H1 (cell line): ENCODE measurements at regions not wholly inside any gene's neighbourhood (a gene's known extent, or its start where the extent isn't known, plus 50 kb on each side); places are given as distances from the start of the nearest gene placed in this dataset.
A peak's percentile ranks its signal among the peaks of the same experiment; 100 is the strongest.

Experiments
- CTCF ChIA-PET: fragments of 300-600 bp; sonication (Branson Sonifier 250); formaldehyde crosslinking; loops from one replicate; lab custom pipeline; 2021; ENCODE audit not compliant: partially characterized antibody; lab: Charles Lee
- POLR2A ChIA-PET: fragments of 300-600 bp; sonication (Branson Sonifier 250); formaldehyde crosslinking; loops from one replicate; lab custom pipeline; 2021; ENCODE audit warnings: inconsistent platforms; ENCODE audit not compliant: partially characterized antibody; lab: Charles Lee
- DNase-seq, 2 experiments: peaks; one replicate each; pipeline versions ENCODE4 v3.0.0 to v3.0.0-alpha.2; 2010 to 2022; ENCODE audit warnings: low spot score in 2 of 2, low read depth in 1 of 2, mixed read lengths in 1 of 2
- FAIRE-seq: peaks from 2 replicates; lab custom pipeline; 2011; peaks lifted over from hg19 to GRCh38; lab: Jason Lieb, UNC
- H2AFZ ChIP-seq: 2 replicates; pipeline ENCODE4 v1.8.1; 2012; ENCODE audit warnings: low read length, inconsistent platforms
- H2AK5ac ChIP-seq: 2 replicates; pipeline ENCODE4 v1.6.1; 2013; ENCODE audit warnings: low read depth, low read length
- H2BK120ac ChIP-seq: replicated peaks from 2 replicates; pipeline ENCODE3; 2013; ENCODE audit warnings: low read depth, low read length, inconsistent platforms
- H2BK12ac ChIP-seq: 2 replicates; pipeline ENCODE4 v1.6.1; 2013; ENCODE audit warnings: low read depth, low read length
- H2BK15ac ChIP-seq: 2 replicates; pipeline ENCODE4 v1.6.1; 2013; ENCODE audit warnings: low read length
- H2BK20ac ChIP-seq: 2 replicates; pipeline ENCODE4 v1.6.1; 2013; ENCODE audit warnings: low read length
- H2BK5ac ChIP-seq: 2 replicates; pipeline ENCODE4 v1.6.1; 2013; ENCODE audit warnings: low read depth, low read length
- H3K14ac ChIP-seq: 2 replicates; pipeline ENCODE4 v1.6.1; 2013; ENCODE audit warnings: inconsistent platforms; ENCODE audit not compliant: insufficient read length
- H3K18ac ChIP-seq: 2 replicates; pipeline ENCODE4 v1.6.1; 2013; ENCODE audit warnings: low read length; ENCODE audit errors: extremely low read depth
- H3K23ac ChIP-seq: 2 replicates; pipeline ENCODE4 v1.6.1; 2013; ENCODE audit warnings: inconsistent platforms; ENCODE audit not compliant: insufficient read length
- H3K23me2 ChIP-seq: 2 replicates; pipeline ENCODE4 v1.6.1; 2013; ENCODE audit warnings: low read depth, low read length
- H3K27ac ChIP-seq: 2 replicates; pipeline ENCODE4 v1.6.1; 2011; ENCODE audit warnings: low read depth, low read length, inconsistent platforms
- H3K27me3 ChIP-seq, 4 experiments: replicated peaks in 1 of 4; 1 replicate in 1 of 4; 2 replicates in 3 of 4; pipeline versions ENCODE4 v1.6.1 to v1.8.1; 2011 to 2013; ENCODE audit warnings: low read length in 3 of 4, mild to moderate bottlenecking in 3 of 4, inconsistent platforms in 2 of 4, mixed read lengths in 2 of 4, moderate library complexity in 1 of 4; ENCODE audit not compliant: control insufficient read depth in 3 of 4, insufficient read depth in 3 of 4; ENCODE audit errors: extremely low read depth in 1 of 4
- H3K36me3 ChIP-seq, 4 experiments: 2 replicates each; pipeline versions ENCODE4 v1.6.1 to v1.8.1; 2011 to 2013; ENCODE audit warnings: mild to moderate bottlenecking in 4 of 4, low read length in 3 of 4, moderate library complexity in 2 of 4, control low read depth in 1 of 4, inconsistent platforms in 1 of 4; ENCODE audit not compliant: insufficient read depth in 4 of 4, control insufficient read depth in 2 of 4
- H3K4ac ChIP-seq: replicated peaks from 2 replicates; pipeline ENCODE3; 2013; ENCODE audit warnings: low read length, low read depth, mixed read lengths, inconsistent platforms; ENCODE audit not compliant: insufficient read length
- H3K4me1 ChIP-seq, 4 experiments: replicated peaks in 1 of 4; 1 replicate in 1 of 4; 2 replicates in 3 of 4; pipeline versions ENCODE4 v1.6.1 to v1.8.1; 2011 to 2013; ENCODE audit warnings: low read length in 3 of 4, inconsistent platforms in 2 of 4, mixed read lengths in 1 of 4; ENCODE audit not compliant: insufficient read depth in 4 of 4, control insufficient read depth in 3 of 4
- H3K4me2 ChIP-seq, 2 experiments: 2 replicates each; pipeline versions ENCODE4 v1.6.1 to v1.8.1; 2011 to 2013; ENCODE audit warnings: low read depth in 2 of 2, low read length in 2 of 2, control low read depth in 1 of 2, inconsistent platforms in 1 of 2, mild to moderate bottlenecking in 1 of 2; ENCODE audit not compliant: insufficient read depth in 1 of 2
- H3K4me3 ChIP-seq, 4 experiments: fragments of 200-600, 300-600 bp in 1 of 4; sonication (generic), shearing (Covaris generic), sonication (Bioruptor Twin) in 1 of 4; 2 replicates each; pipeline versions ENCODE4 v1.5.1 to v1.8.1; 2011 to 2016; ENCODE audit warnings: low read length in 4 of 4, low read depth in 3 of 4, control low read depth in 2 of 4, inconsistent platforms in 2 of 4, mild to moderate bottlenecking in 2 of 4, mixed read lengths in 1 of 4, moderate library complexity in 1 of 4; ENCODE audit not compliant: insufficient read depth in 2 of 4; ENCODE audit errors: extremely low read depth in 1 of 4
- H3K56ac ChIP-seq: replicated peaks from 2 replicates; pipeline ENCODE3; 2013; ENCODE audit warnings: low read depth, mild to moderate bottlenecking, mixed read lengths, low read length, inconsistent platforms; ENCODE audit not compliant: insufficient read length
- H3K79me1 ChIP-seq: 2 replicates; pipeline ENCODE4 v1.6.1; 2013; ENCODE audit warnings: low read depth, low read length, control low read depth
- H3K79me2 ChIP-seq, 2 experiments: 2 replicates each; pipeline versions ENCODE4 v1.6.1 to v1.8.1; 2012 to 2013; ENCODE audit warnings: low read length in 2 of 2, mild to moderate bottlenecking in 2 of 2, inconsistent platforms in 1 of 2; ENCODE audit not compliant: insufficient read depth in 2 of 2, control insufficient read depth in 1 of 2
- H3K9ac ChIP-seq, 4 experiments: replicated peaks in 1 of 4; 1 replicate in 1 of 4; 2 replicates in 3 of 4; pipeline versions ENCODE4 v1.6.1 to v1.8.1; 2011 to 2013; ENCODE audit warnings: low read depth in 3 of 4, low read length in 3 of 4, control low read depth in 2 of 4, mild to moderate bottlenecking in 2 of 4, moderate library complexity in 2 of 4, inconsistent platforms in 1 of 4; ENCODE audit errors: extremely low read depth in 1 of 4
- H3K9me3 ChIP-seq, 2 experiments: 2 replicates each; pipeline versions ENCODE4 v1.6.1 to v1.8.1; 2012 to 2013; ENCODE audit warnings: mild to moderate bottlenecking in 2 of 2, moderate library complexity in 2 of 2, control low read depth in 1 of 2, inconsistent platforms in 1 of 2, low read depth in 1 of 2, low read length in 1 of 2, mixed read lengths in 1 of 2; ENCODE audit not compliant: insufficient read depth in 2 of 2
- H4K20me1 ChIP-seq, 2 experiments: replicated peaks in 1 of 2; 2 replicates each; pipeline versions ENCODE3 to v1.8.1; 2011 to 2013; ENCODE audit warnings: inconsistent platforms in 2 of 2, low read length in 2 of 2, mild to moderate bottlenecking in 1 of 2; ENCODE audit not compliant: insufficient read depth in 2 of 2, control insufficient read depth in 1 of 2
- H4K5ac ChIP-seq: 2 replicates; pipeline ENCODE4 v1.6.1; 2013; ENCODE audit warnings: low read length, low read depth, mixed read lengths, inconsistent platforms; ENCODE audit not compliant: insufficient read length
- H4K8ac ChIP-seq: 2 replicates; pipeline ENCODE4 v1.8.0; 2013; ENCODE audit warnings: mild to moderate bottlenecking, moderate library complexity, low read length, inconsistent platforms; ENCODE audit not compliant: insufficient read depth; ENCODE audit errors: extremely low read depth
- H4K91ac ChIP-seq: replicated peaks from 2 replicates; pipeline ENCODE3; 2013; ENCODE audit warnings: low read length, mixed read lengths, inconsistent platforms; ENCODE audit not compliant: insufficient read length
- CEBPB ChIP-seq: IDR thresholded peaks from 2 replicates; pipeline ENCODE4 v1.6.1; 2012; ENCODE audit warnings: low read depth, low read length
- SRF ChIP-seq: IDR thresholded peaks from 2 replicates; pipeline ENCODE4 v1.6.1; 2011; ENCODE audit warnings: mild to moderate bottlenecking, low read depth, low read length, moderate library complexity
- WGBS, 2 experiments: shearing (Covaris generic) in 1 of 2; methylation state at CpG; one replicate each; pipeline versions ENCODE4 v1.1.6 to v1.1.7; 2013 to 2015; ENCODE audit warnings: low lambda C conversion rate in 2 of 2, mixed read lengths in 2 of 2, inconsistent platforms in 1 of 2, low coverage in 1 of 2, missing lambda C conversion rate in 1 of 2; ENCODE audit not compliant: insufficient replicate concordance in 2 of 2, insufficient coverage in 1 of 2, insufficient read length in 1 of 2; ENCODE audit errors: extremely low coverage in 1 of 2, missing lambda C conversion rate in 1 of 2; 5-methylcytosine and 5-hydroxymethylcytosine counted together

- ChIA-PET POLR2A (no interaction called here), CTCF (no interaction called here)
- DNase-seq (no peak), FAIRE-seq (no peak)
- no peak overlapping the region for H3K4me2 ChIP-seq
- no peak overlapping the region for H4K8ac ChIP-seq
- no peaks in the 10 kb centered on the region for H3K36me3 ChIP-seq
- no peak overlapping the region for H3K56ac ChIP-seq
- H3K27ac ChIP-seq = no peak overlapping the region
- 86% methylated on average over 9 of the region's 11 CpGs; no CpG with 5 or more reads in 1 of the 2 experiments for WGBS, 2 experiments
- no peak overlapping the region for H2AK5ac ChIP-seq
- H3K27me3 ChIP-seq = no peaks in the 10 kb centered on the region
- H3K79me2 ChIP-seq = no peaks in the 10 kb centered on the region
- H3K79me1 ChIP-seq = no peaks in the 10 kb centered on the region
- H2AFZ ChIP-seq = 0 out of 2 replicates have a peak overlapping the region, but pooled peaks have one; percentile 11
- no peak overlapping the region for H4K91ac ChIP-seq
- no peak overlapping the region for H3K14ac ChIP-seq
- H3K4me1 ChIP-seq = peaks cover 0 to 10% (median 6%) of the 10 kb centered on the region in 4 experiments; a peak in 2 of 7 replicates
- no peaks in the 10 kb centered on the region for H4K20me1 ChIP-seq
- no peak overlapping the region for H3K9ac ChIP-seq
- H3K9me3 ChIP-seq = no peaks in the 10 kb centered on the region
- no peak overlapping the region for H2BK15ac ChIP-seq
- H3K18ac ChIP-seq = no peak overlapping the region
- no peak overlapping the region for H3K23ac ChIP-seq
- H3K4me3 ChIP-seq = no peak overlapping the region
- 0 out of 2 replicates have a peak, but pooled peaks have one; percentile 19 for TF ChIP-seq CEBPB
- TF ChIP-seq SRF = no peak
- no peak overlapping the region for H2BK12ac ChIP-seq
- H4K5ac ChIP-seq = no peak overlapping the region
- H2BK20ac ChIP-seq = no peak overlapping the region
- no peak overlapping the region for H2BK120ac ChIP-seq
- no peak overlapping the region for H2BK5ac ChIP-seq
- no peaks in the 10 kb centered on the region for H3K23me2 ChIP-seq
- H3K4ac ChIP-seq = no peak overlapping the region
Observed at GRCh38 chr1:216815260-216816131, 92.3 kb upstream of the ESRRG start.
